ENCODE measurements at regions not wholly inside any gene's neighbourhood (a gene's known extent, or its start where the extent isn't known, plus 50 kb on each side); places are given as distances from the start of the nearest gene placed in this dataset.

DNA sequence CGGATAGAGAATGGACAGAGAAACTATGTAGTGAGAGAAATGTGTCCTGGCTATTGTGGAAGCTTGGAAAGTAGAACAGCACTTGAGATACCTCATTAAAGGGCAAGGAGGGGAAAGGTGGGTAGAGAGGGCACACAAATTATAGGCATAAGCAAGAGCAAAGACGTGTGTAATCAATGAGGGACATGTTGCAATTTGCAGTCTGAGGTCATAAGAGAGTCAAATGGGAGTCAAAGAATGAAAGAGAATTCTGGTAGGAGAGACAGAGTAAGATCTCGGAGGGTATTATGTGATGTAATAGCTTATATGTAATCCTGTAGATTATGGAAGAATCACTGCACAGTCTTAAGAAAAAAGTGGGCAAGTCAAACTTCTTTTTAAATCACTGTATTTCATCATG lies 312.0 kb upstream of the RGMB start:
- DNase-seq (ENCODE audit: extremely low read depth, low read depth): no peak
- TF ChIP-seq, protein P1, sequence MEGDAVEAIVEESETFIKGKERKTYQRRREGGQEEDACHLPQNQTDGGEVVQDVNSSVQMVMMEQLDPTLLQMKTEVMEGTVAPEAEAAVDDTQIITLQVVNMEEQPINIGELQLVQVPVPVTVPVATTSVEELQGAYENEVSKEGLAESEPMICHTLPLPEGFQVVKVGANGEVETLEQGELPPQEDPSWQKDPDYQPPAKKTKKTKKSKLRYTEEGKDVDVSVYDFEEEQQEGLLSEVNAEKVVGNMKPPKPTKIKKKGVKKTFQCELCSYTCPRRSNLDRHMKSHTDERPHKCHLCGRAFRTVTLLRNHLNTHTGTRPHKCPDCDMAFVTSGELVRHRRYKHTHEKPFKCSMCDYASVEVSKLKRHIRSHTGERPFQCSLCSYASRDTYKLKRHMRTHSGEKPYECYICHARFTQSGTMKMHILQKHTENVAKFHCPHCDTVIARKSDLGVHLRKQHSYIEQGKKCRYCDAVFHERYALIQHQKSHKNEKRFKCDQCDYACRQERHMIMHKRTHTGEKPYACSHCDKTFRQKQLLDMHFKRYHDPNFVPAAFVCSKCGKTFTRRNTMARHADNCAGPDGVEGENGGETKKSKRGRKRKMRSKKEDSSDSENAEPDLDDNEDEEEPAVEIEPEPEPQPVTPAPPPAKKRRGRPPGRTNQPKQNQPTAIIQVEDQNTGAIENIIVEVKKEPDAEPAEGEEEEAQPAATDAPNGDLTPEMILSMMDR (IDR thresholded peaks at IDR 0.05; ENCODE audit: low read depth, low read length): no peak

DNA sequence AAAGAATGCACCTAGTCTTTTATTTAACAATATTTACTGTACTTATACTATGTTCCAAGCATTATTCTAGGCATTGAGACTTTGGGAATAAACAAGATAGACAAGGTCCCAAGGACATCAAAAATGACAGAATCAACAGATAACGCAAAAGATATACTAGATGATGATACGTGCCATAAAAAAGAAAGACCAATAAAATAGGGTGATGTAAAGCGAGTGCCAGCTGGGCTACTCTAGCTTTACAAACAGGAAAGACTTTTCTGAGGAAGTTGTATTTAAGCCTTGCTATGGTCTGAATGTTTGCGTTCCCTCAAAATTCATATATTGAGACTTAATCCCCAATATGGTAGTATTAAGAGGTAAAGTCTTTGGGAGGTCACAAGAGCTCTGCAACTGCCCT lies 310.2 kb upstream of the RGMB start:
- TF ChIP-seq, protein P1 (IDR thresholded peaks at IDR 0.05; ENCODE audit: low read depth, low read length): no peak
- no peak for DNase-seq (ENCODE audit: extremely low read depth, low read depth)

DNA sequence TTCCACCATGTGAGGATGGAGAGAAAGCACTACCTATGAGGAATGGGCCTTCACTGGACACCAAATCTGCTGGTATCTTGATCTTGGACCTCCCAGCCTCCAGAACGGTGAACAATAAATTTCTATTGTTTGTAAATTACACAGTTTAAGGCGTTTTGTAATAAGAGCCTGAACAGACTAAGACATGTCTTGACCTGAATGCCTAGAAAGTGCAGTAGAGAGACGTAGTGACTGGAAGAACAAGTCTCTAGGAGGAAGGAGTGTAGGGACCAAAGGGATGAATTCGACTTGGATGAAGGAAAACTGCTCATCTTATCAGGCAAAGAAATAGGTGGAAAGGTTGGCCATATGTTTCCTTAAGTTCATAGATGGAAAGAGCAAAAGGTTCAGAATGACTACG lies 309.8 kb upstream of the RGMB start:
- no peak for DNase-seq (ENCODE audit: extremely low read depth, low read depth)
- TF ChIP-seq, protein P1 (IDR thresholded peaks at IDR 0.05; ENCODE audit: low read depth, low read length): no peak

DNA sequence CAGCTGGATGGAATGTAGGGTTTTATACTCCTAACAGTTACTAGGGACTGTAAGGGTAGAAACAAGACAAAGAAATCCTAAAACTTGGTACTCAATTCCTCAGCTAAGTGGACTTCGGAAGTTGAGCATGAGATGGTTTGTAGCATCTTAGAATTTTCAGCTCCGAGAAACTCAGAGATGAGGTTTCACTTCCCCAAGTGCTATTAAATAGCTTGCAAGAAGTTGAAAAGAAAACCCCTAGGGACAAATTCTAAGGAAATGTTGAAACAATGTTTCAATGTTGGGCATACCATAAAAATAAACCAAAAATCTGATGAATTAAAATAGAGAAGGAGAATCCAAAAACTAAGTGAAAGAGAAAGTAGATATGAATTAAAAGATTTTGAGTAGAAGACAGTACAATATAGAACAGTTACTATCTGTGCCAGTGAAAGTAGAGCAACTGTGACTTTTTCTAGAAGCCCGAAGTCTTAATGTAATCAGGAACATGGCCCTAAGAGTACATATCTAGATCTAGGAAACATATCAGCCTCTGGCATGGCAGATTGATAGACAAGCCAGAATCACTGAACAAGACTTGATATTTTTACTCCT lies 308.6 kb upstream of the RGMB start:
- TF ChIP-seq, protein P1 (IDR thresholded peaks at IDR 0.05; ENCODE audit: low read depth, low read length): no peak
- DNase-seq (ENCODE audit: extremely low read depth, low read depth): no peak

DNA sequence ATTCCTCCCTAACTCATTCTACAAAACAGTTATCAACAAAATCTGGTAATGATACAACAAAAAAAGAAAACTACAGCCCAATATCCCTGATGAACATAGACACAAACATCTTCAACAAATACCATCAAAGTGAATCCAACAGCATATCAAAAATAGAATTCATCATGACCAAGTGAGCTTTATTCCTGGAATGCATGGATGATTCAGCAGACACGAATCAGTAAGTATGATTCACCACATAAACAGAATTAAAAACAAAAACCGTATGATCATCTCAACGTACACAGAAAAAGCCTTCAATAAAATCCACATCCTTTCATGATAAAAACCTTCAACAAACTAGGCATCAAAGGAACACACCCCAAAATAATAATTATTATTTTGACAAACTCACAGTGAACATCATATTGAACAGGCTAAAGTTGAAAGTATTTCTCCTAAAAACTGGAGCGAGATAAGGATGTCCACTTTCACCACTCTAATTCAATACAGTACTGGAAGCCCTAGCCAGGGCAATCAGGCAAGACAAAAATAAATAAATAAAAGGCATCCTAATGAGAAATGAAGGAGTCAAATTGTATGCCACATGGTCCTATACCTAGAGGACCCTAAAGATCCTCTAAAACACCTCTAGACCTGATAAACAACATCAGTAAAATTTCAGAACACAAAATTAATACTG lies 305.1 kb upstream of the RGMB start:
- TF ChIP-seq, protein P1 (IDR thresholded peaks at IDR 0.05; ENCODE audit: low read depth, low read length): no peak
- peak; percentile 72 for DNase-seq (ENCODE audit: extremely low read depth, low read depth)

DNA sequence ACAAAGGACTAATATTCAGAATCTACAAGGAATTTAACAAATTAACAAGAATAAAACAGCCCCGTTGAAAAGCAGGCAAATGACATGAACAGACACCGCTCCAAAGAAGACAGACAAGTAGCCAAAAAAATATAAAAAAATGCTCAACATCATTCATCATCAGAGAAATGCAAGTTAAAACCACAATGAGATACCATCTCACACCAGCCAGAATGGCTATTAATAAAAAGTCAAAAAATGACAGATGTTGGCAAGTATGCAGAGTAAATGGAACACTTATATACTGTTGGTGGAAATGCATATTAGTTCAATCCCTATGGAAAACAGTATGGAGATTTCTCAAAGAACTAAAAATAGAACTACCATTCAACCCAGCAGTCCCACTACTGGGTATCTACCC lies 302.7 kb upstream of the RGMB start:
- no peak for DNase-seq (ENCODE audit: extremely low read depth, low read depth)
- TF ChIP-seq, protein P1 (IDR thresholded peaks at IDR 0.05; ENCODE audit: low read depth, low read length): no peak

DNA sequence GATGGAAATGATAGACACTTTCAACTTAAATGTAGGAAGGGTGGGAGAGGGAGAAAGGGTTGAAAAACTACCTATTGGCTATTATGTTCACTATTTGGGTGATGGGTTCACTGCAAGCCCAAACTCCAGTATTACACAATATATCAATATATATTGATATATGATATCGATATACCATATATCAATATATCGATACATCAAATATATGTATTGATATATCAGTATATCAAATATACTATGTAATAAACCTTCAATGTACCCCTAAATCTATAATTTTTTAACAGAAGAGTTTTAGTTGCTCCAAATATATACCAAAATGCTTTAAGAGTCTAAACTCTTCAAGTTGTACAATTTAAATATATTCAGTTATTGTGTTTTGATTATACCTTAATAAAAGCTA lies 302.0 kb upstream of the RGMB start:
- no peak for DNase-seq (ENCODE audit: extremely low read depth, low read depth)
- TF ChIP-seq, protein P1 (IDR thresholded peaks at IDR 0.05; ENCODE audit: low read depth, low read length): no peak

Measured in AG09319 (cell line).